GM21390 (cell line): ENCODE measurements at regions not wholly inside any gene's neighbourhood (a gene's known extent, or its start where the extent isn't known, plus 50 kb on each side); places are given as distances from the start of the nearest gene placed in this dataset.
A peak's percentile ranks its signal among the peaks of the same experiment; 100 is the strongest.

Experiments used
- ATAC-seq: cut with Tn5 transposase; IDR thresholded peaks from one replicate; pipeline ENCODE4 v1.9.1; 2021; ENCODE audit not compliant: unreplicated experiment

DNA sequence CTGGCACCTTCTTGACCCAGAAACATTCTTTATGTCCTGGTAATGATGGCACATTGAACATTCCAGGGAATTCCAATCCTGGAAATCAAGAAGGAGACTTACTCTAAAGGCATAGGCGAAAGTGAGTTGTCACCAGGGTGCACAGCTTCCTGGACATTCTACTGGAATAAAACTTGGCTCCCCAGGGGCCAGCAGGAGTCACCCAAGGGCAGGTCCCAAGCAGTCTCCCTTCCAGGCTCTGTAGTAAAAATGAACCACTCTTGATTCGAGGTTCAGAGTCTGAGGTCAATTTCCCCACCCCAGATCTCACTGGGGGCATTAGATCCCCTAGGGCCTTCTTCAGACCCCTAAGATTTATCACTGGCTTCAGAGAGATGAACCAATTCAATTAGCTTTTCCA, 338.7 kb upstream of the GATB start:
- ATAC-seq, result no peak

DNA sequence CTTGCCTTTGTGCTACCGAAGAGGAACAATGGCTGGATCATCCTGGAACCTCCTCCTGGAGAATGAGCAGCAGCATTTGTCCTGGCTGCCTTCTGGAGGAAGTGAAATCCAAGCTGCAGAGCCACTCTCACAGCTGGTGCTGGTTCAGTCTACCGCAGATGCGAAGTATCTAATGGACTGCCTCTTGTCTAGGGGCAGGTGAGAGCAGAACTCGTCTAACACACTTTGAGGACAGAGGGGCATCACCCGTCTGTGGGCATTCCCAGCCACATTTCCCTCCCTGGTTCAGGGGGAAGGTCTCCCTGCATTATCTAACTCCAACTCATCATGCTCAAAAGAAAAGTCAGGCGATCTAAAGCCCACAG, 338.2 kb upstream of the GATB start:
- ATAC-seq, result no peak

DNA sequence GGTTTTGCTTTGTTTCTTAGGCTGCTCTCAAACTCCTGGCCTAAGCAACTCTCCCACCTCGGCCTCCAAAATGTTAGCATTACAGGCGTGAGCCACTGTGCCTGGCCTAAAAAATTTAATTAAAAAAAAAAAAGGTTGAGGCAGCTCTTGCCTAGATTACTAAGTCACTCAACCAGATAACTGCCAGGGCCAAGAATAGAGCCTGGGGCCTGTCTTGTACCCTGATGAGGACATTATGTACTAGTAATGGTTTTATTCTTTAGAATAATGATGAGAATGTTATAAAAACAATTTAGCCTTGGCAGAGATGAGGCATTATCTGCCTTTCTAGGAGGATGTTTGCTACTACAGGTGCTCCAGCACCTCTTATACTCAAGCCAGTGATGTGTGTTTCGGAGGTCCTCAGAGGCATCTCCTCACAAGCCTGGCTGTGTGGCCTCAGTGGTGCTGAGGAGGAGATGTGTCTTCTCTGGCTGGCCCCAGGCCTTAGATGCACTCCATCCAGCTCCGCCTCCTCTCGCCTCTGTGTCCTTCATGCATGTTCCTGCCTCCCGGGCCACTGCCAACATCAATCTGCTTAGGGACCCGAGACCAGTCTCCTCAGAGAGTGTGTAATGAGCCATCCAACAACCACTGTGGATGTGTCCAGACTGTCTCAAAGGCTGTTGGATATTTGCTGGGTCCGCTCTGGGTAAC, 337.7 kb upstream of the GATB start:
- no peak for ATAC-seq

DNA sequence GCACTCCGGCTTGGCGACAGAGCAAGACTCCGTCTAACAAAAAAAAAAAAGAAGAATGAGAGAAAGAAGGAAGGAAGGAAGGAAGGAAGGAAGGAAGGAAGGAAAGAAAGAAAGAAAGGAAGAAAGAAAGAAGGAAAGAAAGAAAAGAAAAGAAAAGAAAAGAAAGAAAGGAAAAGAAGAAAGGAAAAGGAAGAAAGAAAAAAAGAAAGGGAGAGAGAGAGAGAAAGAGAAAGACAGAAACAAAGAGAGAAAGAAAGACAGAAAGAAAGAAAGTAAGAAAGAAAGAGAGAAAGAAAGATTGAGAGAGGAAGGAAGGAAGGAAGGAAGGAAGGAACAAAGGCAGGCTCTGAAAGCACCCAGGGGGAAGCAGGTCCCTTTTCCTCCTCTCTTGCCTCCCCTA, 336.6 kb upstream of the GATB start:
- no peak for ATAC-seq

DNA sequence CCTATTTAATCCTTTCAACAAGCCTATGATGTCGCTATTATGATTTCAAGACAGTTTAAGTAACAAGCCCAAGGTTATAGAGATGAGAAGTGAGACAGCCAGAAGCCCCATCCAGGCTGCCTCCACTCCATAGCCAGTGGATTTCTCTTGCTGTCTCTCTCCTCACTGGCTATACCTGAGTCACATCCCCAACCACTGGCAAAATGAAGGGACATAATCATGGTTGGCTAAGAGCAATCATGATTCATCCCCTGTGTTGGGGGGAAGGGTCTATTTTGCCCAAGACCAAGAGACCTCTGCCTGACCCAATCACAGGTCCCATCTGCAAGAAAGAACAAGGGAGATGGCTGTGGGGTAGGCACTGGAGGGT, 334.9 kb upstream of the GATB start:
- no peak for ATAC-seq

DNA sequence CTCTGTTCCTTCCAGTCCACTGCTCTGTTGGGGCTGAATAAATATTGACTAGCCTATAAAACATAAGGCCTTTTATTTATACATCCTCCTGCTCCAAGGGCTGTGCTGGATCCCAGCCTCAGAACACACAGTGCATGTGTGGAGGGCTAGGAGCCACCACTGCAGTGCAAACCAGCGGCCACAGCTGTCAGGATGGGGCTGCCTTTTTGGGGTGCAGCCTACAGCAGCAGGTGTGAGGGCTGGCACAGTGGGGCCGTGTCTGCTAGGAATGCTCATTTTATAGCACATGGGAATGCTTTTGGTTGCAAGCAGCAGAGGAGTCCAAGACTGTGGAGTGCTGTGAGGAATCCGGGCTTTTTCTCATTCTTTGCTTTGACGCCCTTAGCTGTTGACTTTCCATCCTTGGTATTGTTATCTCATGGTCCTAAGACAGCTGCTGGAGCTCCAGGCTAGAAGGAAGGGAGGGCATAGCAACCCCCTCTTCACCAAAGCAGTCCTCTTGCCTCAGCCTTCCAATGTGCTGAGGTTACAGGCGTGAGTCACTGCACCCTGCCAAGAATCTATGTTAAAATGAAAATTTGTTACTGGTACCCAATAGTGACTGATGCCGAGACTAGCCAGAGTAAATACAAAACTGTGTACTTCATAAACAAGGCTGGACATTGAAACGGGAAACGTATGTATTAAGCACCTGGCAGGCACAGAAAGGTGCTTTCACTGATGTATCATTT, 334.3 kb upstream of the GATB start:
- no peak for ATAC-seq

DNA sequence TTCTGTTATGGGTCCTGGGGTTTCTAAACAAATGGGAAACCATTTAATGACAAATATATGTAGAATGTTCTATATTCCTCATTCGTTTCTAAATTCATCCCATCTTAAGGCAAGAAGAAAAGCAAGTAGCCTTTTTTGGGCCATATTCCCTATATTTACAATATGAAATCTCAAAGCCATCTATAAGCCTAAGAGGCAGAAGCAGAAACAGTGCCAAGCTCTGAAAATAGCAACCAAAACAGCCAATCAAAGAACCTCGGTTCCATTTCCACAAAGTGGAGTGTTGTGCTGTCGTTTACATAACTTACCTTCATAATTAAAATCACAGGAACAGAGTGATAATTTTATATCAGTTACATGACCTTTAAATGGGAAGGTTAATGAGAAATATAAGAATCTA, 330.6 kb upstream of the GATB start:
- no peak for ATAC-seq

DNA sequence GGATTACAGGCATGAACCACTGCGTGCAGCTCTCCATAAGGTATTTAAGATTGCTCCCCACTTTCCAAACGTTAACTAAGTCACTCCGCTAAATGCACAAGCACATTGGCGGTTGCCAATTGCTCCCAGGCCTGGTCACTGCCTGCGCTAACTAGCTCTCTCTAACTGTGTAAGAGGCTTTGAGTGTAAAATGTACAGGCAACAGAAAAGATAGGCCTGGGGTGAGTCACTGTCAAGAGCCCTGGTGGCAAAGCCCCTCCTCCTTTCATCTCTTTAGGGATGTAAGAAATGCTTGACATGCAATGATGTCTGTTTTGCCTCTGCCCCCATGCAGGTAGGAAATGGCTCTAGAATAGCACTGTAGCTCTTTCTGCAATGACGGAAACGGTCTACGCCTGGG, 329.7 kb upstream of the GATB start:
- ATAC-seq, result no peak

DNA sequence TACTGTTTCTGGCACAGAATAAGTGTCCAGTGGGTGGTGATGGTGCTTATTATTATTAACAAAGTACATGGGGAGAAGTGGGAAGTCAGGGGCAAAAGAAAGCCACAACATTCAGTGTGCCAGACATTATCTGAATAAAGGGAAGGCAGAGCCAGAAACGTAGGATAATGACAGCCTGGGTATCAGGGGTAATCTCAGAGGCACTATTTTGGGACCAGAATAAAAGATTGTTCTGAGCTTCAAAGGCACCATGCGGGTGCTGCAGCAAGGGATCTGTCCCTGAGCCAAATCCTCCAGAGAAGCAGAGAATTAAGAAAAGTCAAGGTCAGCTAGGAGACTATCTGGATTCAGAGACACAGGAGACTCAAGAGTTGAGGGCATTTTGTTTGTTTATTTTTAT, 328.8 kb upstream of the GATB start:
- no peak for ATAC-seq

DNA sequence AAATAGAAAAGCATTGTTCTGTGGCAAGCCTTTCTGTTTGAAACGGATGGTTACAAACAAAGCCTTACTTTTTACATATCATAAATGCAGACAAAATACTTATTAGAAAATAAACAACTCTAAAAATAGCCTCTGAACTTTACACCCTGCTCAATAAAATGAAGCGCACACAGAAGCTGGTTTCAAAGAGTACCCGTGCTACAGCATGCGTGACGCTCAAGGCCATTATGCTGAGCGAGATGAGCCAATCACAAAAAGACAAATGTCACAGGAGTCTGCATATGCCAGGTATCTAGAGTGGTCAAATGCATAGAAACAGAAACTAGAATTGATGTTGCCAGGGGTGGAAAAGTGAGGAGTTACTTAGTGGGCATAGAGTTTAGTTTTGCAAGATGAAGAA, 326.5 kb upstream of the GATB start:
- no peak for ATAC-seq

DNA sequence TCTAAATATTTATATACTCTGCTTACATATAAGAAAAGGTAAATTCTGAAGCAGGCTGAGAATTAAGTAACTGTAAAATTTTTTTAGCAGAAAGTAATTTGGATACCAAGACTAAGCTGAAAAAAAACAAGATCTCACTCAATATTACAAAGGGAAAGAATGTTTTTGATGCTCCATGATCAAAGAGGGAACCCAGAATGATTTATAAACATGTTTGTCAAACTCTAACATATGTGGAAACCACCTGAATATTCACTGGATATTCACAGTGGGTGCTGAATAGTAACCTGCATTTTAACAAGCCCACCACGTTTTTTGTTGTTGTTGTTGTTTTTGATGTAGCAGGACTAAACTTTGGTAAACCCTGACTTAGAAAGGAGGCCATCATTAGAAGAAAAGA, 324.9 kb upstream of the GATB start:
- no peak for ATAC-seq

DNA sequence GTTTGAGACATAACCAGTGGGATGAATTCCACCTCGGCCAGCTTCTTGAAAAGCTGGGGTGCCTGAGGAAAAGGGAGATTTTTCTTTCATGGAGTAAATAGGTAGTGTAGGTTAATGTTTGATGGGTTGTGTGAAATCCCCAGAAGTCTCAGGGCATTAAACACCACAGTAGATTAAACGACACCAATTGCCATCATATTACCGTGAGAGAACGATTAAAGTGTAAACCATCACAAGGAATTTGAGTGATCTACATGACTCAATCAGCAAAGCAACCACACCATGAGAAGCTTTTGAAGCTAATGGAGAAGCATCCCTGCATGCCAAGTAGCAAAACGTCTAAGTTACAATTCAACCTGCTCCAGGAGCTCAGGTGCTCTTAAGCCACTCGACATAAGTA, 322.5 kb upstream of the GATB start:
- ATAC-seq, result no peak

DNA sequence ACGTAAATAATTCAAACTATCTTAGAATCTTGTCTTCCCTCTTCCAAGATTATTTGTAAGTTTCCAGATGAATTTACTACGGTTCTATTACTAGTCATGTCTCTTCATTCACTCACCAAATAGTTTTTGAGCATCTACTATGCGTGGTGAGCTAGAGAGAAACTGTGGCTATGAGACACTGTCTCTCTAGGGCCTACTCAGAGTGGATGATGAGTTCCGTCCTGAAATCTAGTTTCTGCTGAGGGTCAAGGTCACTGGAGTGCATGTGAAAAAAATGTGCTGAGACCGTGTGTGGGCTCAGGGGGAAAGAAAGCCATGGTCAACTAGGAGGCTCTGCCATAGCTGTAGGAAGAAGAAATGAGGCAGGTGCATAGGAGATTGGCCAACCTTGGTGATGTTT, 320.2 kb upstream of the GATB start:
- peak; percentile 73 for ATAC-seq

DNA sequence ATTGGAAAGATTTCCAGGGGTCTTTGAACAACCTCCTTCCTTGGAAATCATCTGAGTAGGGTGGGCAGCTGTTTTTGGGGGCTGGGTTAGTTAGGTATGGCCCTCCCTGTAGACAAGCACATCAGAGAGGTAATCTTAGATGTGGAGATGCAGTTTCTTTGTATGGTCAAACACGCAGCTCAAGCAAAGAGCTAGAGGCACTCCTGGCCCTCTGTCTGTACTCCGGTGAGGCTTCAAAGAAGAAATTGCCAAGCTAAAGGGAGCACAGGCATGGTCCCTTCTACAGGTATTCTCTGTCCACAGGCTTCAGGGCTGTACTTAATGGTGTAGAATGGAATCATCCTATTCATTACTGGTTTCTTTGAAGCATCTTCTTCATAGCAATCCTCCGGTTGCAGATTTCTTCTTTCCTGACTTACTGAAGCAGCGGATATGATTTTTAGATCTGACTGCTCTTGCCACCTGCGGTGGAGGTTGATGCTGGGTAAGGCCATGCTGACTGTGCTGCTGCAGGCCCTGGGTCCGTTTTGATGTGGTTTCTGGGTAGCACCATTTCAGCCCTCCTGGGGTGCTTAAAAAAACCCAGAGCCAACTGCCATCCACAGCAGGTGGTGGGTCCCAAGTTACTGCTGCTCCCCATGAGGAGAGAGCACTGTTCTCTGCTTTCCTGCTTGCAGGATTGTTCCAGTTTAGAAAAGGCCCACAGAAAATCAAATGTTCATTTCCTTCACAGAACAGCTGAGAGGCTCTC, 318.9 kb upstream of the GATB start:
- ATAC-seq, result no peak

DNA sequence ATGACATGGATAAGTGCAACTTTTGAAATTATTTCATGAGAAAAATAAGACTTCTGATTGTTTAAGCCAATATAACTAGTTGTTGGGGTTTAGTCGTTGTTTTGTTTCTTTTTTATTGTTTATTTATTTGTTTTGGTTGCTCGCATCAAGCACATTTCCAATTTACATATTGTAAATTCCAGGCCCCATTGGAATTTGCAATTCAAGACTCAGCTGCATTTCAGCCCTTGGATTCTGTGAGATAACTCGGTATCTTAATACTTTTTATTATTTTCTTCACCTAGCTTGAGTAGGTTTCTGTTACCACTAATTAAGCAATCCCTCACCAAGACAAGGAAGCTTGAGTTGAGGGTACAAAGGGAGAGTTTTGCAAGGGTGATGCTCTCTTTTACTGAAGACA, 318.3 kb upstream of the GATB start:
- no peak for ATAC-seq

DNA sequence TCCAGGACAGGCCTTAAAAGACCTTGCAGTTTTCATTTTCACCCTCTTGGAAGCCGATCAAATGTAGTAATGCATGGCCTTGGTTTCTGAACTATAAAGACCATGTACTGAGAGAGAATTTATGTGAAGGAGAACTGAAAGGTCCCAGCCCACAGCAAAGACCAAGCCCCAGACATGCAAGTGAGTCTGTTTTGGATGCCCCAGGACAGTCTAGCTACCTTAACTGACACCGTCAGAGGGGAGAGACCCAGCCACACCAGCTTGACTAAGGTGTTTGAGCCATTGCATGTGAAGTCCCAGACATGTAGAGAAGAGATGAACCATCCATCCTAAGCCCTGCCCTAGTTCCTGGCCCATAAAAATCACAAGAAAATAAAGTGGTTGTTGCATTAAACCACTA, 316.8 kb upstream of the GATB start:
- no peak for ATAC-seq

DNA sequence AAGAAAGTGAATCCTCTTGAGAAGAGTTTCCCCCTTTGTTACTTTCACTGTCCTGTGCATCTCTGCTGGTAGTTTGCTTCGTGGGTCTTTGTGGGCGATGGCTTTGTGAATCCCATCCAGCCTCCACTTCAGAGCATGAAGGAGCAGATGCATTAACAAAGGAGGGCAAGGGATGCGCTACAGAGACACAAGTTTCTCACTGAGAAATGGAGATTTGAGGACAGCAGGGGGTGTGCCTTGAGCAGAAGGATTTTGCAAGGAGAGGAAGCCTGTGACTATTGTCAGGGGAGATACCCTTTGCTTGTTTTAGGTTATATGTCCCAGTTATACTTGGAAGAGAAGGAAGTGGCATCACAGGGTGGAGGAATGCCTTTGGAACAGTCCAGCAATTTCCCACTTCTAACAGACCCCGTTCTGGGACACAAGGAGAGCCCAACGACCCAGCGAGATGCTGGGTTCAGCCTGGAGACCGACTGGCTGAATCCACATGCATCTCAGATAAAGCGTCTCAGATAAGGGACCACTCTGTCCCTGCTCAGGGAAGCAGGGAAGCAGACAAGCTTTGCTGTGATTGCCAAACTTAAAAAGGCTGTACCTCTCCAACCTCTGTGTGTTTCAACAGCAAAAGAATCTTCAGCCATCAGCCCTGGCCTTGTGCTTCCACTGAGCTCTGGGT, 314.6 kb upstream of the GATB start:
- ATAC-seq, result no peak

DNA sequence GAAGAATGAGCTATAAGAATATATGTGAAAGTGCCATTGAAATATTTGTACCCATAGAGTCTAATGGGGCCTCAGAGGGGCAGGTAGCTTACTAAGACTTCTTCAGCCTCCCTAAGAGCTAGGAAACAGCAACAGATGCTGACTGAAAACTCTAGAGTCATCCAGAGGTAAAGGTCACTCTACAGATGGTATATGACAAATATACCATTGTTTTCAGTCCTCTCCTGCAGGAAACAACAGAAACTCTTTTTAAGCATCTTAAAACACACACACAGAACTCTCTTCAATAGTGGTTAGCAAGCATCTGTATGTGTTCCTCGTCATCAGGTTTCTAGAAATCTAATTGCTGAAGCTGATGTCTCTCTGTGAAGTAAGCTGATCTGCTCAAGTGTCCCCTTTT, 313.8 kb upstream of the GATB start:
- no peak for ATAC-seq

DNA sequence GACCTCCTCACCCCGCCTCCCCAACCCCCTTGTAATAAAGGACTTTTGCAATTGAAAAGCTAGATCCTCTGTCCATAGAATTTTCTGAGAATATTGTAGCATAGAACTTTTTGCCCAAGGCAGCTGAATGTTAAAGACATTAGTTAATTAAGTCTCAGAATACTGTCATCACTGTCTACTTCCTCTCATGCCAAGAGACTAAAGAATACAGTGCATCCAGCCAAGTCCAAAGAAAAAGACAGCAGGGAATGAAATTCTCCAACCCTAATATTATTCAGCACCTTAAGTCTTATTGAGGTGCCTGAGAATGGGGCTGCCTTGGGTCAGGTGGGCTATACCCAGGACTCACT, 313.3 kb upstream of the GATB start:
- no peak for ATAC-seq

DNA sequence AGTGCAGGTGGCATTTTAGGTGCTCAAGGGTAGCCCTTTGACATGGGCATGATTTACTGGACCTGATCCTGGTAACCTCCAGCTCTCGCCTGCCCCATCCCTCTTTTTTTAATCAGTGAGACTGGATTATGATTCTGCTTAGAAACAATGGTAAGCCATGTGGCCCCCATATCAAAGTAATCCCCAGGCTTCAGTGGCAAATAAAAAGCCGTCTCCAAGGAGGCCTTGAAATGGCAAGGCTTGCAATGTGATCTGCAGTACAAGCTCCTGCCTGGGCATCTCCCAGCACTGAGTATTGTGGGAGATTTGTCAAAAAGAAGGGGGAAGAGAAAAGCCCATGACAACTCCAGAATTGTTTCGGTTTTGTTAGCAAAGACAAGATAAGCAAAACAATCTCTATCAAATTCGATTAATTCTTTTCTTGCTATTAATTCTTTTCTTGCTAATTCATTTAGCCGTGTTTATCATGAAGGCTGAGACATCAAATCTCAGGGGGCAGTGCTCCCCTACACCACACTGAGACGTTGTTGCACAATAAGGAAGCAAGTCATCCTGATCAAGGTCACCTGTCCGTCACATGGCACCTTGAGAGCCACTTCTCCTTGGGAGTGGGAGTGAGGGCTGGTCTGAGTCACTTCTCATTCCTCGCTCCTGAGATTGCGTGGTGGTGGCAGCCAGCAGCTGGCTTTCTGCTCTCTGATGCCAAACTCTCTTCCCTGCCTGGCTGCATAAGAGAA, 312.7 kb upstream of the GATB start:
- no peak for ATAC-seq

DNA sequence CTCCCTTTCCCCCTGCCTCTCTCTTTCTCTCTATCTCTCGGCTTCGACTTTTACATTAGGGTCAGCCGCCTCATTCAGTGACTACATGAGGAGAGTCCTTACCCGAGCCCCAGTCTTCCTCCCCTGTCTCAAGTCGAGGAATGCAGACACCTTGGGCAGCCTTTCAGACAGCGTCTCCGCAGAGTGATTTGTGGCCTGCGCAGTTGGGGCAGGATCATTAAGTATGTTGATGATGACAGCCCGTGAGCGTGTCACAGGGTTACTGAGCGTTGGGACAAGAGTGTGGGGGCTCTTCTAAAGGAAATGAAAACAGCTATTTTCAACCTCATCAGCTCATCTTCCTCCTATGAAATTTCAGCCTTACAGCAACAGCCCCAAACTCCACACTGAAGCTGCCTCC, 312.1 kb upstream of the GATB start:
- no peak for ATAC-seq
